ENCODE measurements at regions not wholly inside any gene's neighbourhood (a gene's known extent, or its start where the extent isn't known, plus 50 kb on each side); places are given as distances from the start of the nearest gene placed in this dataset.
A peak's percentile ranks its signal among the peaks of the same experiment; 100 is the strongest.
"Not testable (repeated sequence)": the region's sequence is repeated elsewhere in the genome, so short reads cannot be mapped to it uniquely, and the experiment has no call there.

DNA sequence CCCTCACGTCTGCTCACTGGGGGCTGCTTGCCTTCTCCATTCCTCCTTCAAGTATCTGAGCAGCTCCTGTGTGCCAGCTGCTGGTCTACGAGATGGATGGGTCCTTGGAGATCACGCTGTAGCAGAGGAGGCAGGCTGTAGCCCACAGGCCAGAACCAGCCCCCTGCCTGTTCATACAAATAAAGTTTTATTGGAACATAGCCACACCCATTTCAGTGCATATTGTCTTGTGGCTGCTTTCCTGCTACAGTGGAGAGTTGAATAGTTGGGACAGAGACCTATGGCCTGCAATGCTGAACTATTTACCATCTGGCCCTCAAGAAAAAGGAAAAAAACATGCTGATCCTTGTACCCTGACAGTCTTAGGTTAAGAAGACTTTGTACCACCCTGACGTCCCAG, 136.8 kb upstream of the HMX1 start:
- DNase-seq (ENCODE audit: extremely low read depth in 1 of 4, low spot score in 3 of 4); CTCF ChIA-PET (ENCODE audit: low intra/inter-chr PET ratio); H3K9ac ChIP-seq (ENCODE audit: insufficient read depth in 1 of 2, low read depth in 2 of 2, low read length in 2 of 2); intact Hi-C loops (cut with micrococcal nuclease); H3K4me2 ChIP-seq (ENCODE audit: insufficient read depth, low read length); H3K36me3 ChIP-seq (ENCODE audit: control insufficient read depth, insufficient read depth, low read length); H3K27ac ChIP-seq (ENCODE audit: extremely low read depth, low read depth, low read length); H2AFZ ChIP-seq (ENCODE audit: low read depth, low read length); in situ Hi-C loops (cut with MboI); FAIRE-seq; H3K9me1 ChIP-seq (ENCODE audit: control insufficient read depth, insufficient read depth, low read length); BruUV-seq (replicated peaks); H3K9me3 ChIP-seq (replicated peaks; ENCODE audit: control insufficient read depth, insufficient read depth, low read depth, low read length); POLR2A ChIA-PET; H4K20me1 ChIP-seq (replicated peaks; ENCODE audit: control insufficient read depth, insufficient read depth, low read length); H3K27me3 ChIP-seq (ENCODE audit: control insufficient read depth in 2 of 2, insufficient read depth in 2 of 2, low read length in 2 of 2); H3K79me2 ChIP-seq (ENCODE audit: control insufficient read depth, insufficient read depth, low read length); H3K4me1 ChIP-seq (replicated peaks in 1 of 2; ENCODE audit: control insufficient read depth in 2 of 2, insufficient read depth in 2 of 2, low read length in 2 of 2); H3K4me3 ChIP-seq; ATAC-seq: not testable (repeated sequence)
- 0% methylated on average over 2 of the region's 4 CpGs for WGBS (ENCODE audit: insufficient coverage, low coverage, missing lambda C conversion rate)
- TF ChIP-seq ZBTB40 (IDR thresholded peaks at IDR 0.05), result peak; percentile 85
- peak; percentile 73 for TF ChIP-seq ZBTB40 (CRISPR knock-in tag; IDR thresholded peaks at IDR 0.05)

DNA sequence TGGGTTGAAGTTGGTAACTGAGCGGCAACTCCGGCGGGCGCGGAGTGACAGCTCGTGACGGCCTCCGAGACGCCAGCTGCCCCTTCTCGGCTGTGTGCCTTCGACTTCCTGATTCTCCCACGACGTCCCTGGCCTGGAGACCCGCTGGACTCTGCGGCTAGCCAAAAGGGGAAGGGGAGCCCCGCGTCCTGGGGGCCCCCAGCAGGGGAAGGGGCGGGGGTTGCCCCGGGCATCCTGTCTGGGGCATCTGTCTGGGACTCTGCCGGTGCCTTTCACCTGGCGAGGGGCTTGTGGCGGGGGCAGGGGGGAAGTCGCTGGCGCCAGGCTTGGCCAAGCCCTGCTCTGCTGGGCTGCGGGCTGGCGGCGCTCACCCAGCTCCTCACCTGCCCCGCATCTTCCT, 129.5 kb upstream of the HMX1 start:
- H3K79me2 ChIP-seq (ENCODE audit: control insufficient read depth, insufficient read depth, low read length); DNase-seq (ENCODE audit: extremely low read depth in 1 of 4, low spot score in 3 of 4); FAIRE-seq; H3K27me3 ChIP-seq (ENCODE audit: control insufficient read depth in 2 of 2, insufficient read depth in 2 of 2, low read length in 2 of 2); H3K9me1 ChIP-seq (ENCODE audit: control insufficient read depth, insufficient read depth, low read length); H3K36me3 ChIP-seq (ENCODE audit: control insufficient read depth, insufficient read depth, low read length); POLR2A ChIA-PET; in situ Hi-C loops (cut with MboI); H3K9me3 ChIP-seq (replicated peaks; ENCODE audit: control insufficient read depth, insufficient read depth, low read depth, low read length); H3K4me3 ChIP-seq; H3K4me1 ChIP-seq (replicated peaks in 1 of 2; ENCODE audit: control insufficient read depth in 2 of 2, insufficient read depth in 2 of 2, low read length in 2 of 2); H2AFZ ChIP-seq (ENCODE audit: low read depth, low read length); ATAC-seq; H4K20me1 ChIP-seq (replicated peaks; ENCODE audit: control insufficient read depth, insufficient read depth, low read length); H3K9ac ChIP-seq (ENCODE audit: insufficient read depth in 1 of 2, low read depth in 2 of 2, low read length in 2 of 2); BruUV-seq (replicated peaks); H3K4me2 ChIP-seq (ENCODE audit: insufficient read depth, low read length); H3K27ac ChIP-seq (ENCODE audit: extremely low read depth, low read depth, low read length): not testable (repeated sequence)
- intact Hi-C loops (cut with micrococcal nuclease), result loop anchor here (5.0 kb wide), 1 partner anchor 121 kb away; no protein-coding TSS in a partner anchor
- CTCF ChIA-PET (ENCODE audit: low intra/inter-chr PET ratio), result interaction anchor here (1.3 kb wide), 1 partner anchor 123 kb away, joined by 3 read pairs; no protein-coding TSS in a partner anchor
- 0% methylated on average over 1 of the region's 28 CpGs for WGBS (ENCODE audit: insufficient coverage, low coverage, missing lambda C conversion rate)

All from K562 (cell line).